Naive thymus-derived CD4-positive, alpha-beta T cell (primary cell): ENCODE measurements at regions not wholly inside any gene's neighbourhood (a gene's known extent, or its start where the extent isn't known, plus 50 kb on each side); places are given as distances from the start of the nearest gene placed in this dataset.

Experiments
- ATAC-seq: fragments of 150-1000 bp; cut with Tn5 transposase; 2 replicates; pipeline ENCODE4 v1.10.0; 2021; ENCODE audit warnings: mild to moderate bottlenecking, moderate library complexity
- CTCF ChIA-PET: fragments of 350-600 bp; sonication (Branson Sonifier 250); formaldehyde crosslinking; loops from one replicate; lab custom pipeline; 2021; ENCODE audit warnings: antibody characterized with exemption; lab: Charles Lee
- POLR2A ChIA-PET: fragments of 350-600 bp; sonication (Branson Sonifier 250); formaldehyde crosslinking; loops from one replicate; lab custom pipeline; 2021; ENCODE audit warnings: antibody characterized with exemption, inconsistent platforms; lab: Charles Lee
- DNase-seq, 9 donors: peaks; one replicate each; pipeline versions ENCODE4 v3.0.0 to v3.0.0-alpha.2; 2020 to 2022; ENCODE audit warnings: mixed read lengths in 1 of 9
- H3K27ac ChIP-seq: one replicate; pipeline ENCODE4 v1.7.0; 2013; ENCODE audit warnings: mild to moderate bottlenecking, low read depth, low read length, moderate library complexity
- H3K27me3 ChIP-seq, 2 donors: one replicate each; pipeline ENCODE4 v1.7.0; 2013; ENCODE audit warnings: low read length in 2 of 2, mild to moderate bottlenecking in 2 of 2, moderate library complexity in 2 of 2; ENCODE audit not compliant: control insufficient read depth in 2 of 2, insufficient read depth in 2 of 2
- H3K36me3 ChIP-seq, 3 experiments: 1 replicate in 2 of 3; 2 replicates in 1 of 3; pipeline ENCODE4 v1.7.0; 2013; ENCODE audit warnings: low read length in 3 of 3, mild to moderate bottlenecking in 3 of 3, moderate library complexity in 1 of 3; ENCODE audit not compliant: insufficient read depth in 3 of 3, control insufficient read depth in 2 of 3
- H3K4me1 ChIP-seq, 2 donors: one replicate each; pipeline ENCODE4 v1.7.0; 2013; ENCODE audit warnings: low read length in 2 of 2, mild to moderate bottlenecking in 2 of 2, moderate library complexity in 1 of 2; ENCODE audit not compliant: control insufficient read depth in 2 of 2, insufficient read depth in 2 of 2
- H3K4me3 ChIP-seq: 2 replicates; pipeline ENCODE4 v1.7.0; 2013; ENCODE audit warnings: mild to moderate bottlenecking, low read length
- H3K9me3 ChIP-seq, 3 experiments: 1 replicate in 2 of 3; 2 replicates in 1 of 3; pipeline ENCODE4 v1.7.0; 2013; ENCODE audit warnings: low read length in 3 of 3; ENCODE audit not compliant: control insufficient read depth in 2 of 3
- H3K27ac Mint-ChIP-seq, 9 donors: one replicate each; pipeline ENCODE4 v1.8.0; 2020 to 2022; ENCODE audit warnings: mixed read lengths in 9 of 9, mild to moderate bottlenecking in 8 of 9, moderate library complexity in 5 of 9, inconsistent platforms in 2 of 9
- H3K27me3 Mint-ChIP-seq, 5 donors: one replicate each; pipeline ENCODE4 v1.8.0; 2021 to 2022; ENCODE audit warnings: mixed read lengths in 5 of 5, mild to moderate bottlenecking in 1 of 5
- H3K36me3 Mint-ChIP-seq, 5 donors: one replicate each; pipeline ENCODE4 v1.8.0; 2020 to 2022; ENCODE audit warnings: mixed read lengths in 5 of 5, mild to moderate bottlenecking in 3 of 5, inconsistent platforms in 1 of 5
- H3K4me1 Mint-ChIP-seq, 7 donors: one replicate each; pipeline ENCODE4 v1.8.0; 2020 to 2022; ENCODE audit warnings: mixed read lengths in 7 of 7, mild to moderate bottlenecking in 3 of 7, inconsistent platforms in 1 of 7
- H3K4me3 Mint-ChIP-seq, 10 donors: one replicate each; pipeline ENCODE4 v1.8.0; 2020 to 2022; ENCODE audit warnings: mild to moderate bottlenecking in 10 of 10, mixed read lengths in 10 of 10, moderate library complexity in 6 of 10, inconsistent platforms in 2 of 10
- H3K9me3 Mint-ChIP-seq, 11 donors: one replicate each; pipeline ENCODE4 v1.8.0; 2020 to 2022; ENCODE audit warnings: mixed read lengths in 11 of 11, mild to moderate bottlenecking in 4 of 11, inconsistent platforms in 1 of 11, moderate library complexity in 1 of 11
- intact Hi-C, 2 donors: fragments of 100-400 bp; cut with micrococcal nuclease; formaldehyde crosslinking; loops; one replicate each; pipeline ENCODE4 v1.15.1; 2023

- DNase-seq (peak in 2 of 9 donors; percentile 0 to 10), ATAC-seq (no peak)
- POLR2A ChIA-PET, result no interaction called here
- Histone ChIP-seq H3K9me3 (no peaks in the 10 kb centered on the region), H3K27ac (no peak overlapping the region), H3K4me1 (no peaks in the 10 kb centered on the region), H3K4me3 (no peak overlapping the region), H3K27me3 (no peaks in the 10 kb centered on the region), H3K36me3 (no peaks in the 10 kb centered on the region)
- peaks cover 0 to 7% (median 0%) of the 10 kb centered on the region in 11 donors for H3K9me3 Mint-ChIP-seq
- peak overlapping the region in 1 of 9 donors; percentile 70 for H3K27ac Mint-ChIP-seq
- intact Hi-C loops, result no loop called here
- peak overlapping the region in 7 of 10 donors; percentile 21 to 61 (median 45) for H3K4me3 Mint-ChIP-seq
- peaks cover 0 to 4% (median 0%) of the 10 kb centered on the region in 5 donors for H3K36me3 Mint-ChIP-seq
- H3K4me1 Mint-ChIP-seq, result peaks cover 0 to 22% (median 5%) of the 10 kb centered on the region in 7 donors
- CTCF ChIA-PET, result no interaction called here
- H3K27me3 Mint-ChIP-seq, result no peaks in the 10 kb centered on the region
Measured at GRCh38 chr4:116531870-116532269, 553.5 kb downstream of the TRAM1L1 start.

- ATAC-seq, result no peak
- peaks cover 0 to 4% (median 0%) of the 10 kb centered on the region in 5 donors for H3K36me3 Mint-ChIP-seq
- no peak overlapping the region for H3K27ac ChIP-seq
- no peaks in the 10 kb centered on the region for H3K27me3 Mint-ChIP-seq
- H3K4me1 ChIP-seq, result no peaks in the 10 kb centered on the region
- H3K27me3 ChIP-seq, result no peaks in the 10 kb centered on the region
- ChIA-PET CTCF (no interaction called here), POLR2A (no interaction called here)
- no peak overlapping the region for H3K4me3 ChIP-seq
- no peak overlapping the region for H3K27ac Mint-ChIP-seq
- intact Hi-C loops, result no loop called here
- no peaks in the 10 kb centered on the region for H3K36me3 ChIP-seq
- DNase-seq, result no peak
- peaks cover 0 to 7% (median 0%) of the 10 kb centered on the region in 11 donors for H3K9me3 Mint-ChIP-seq
- no peaks in the 10 kb centered on the region for H3K9me3 ChIP-seq
- H3K4me3 Mint-ChIP-seq, result no peak overlapping the region
- peaks cover 0 to 22% (median 5%) of the 10 kb centered on the region in 7 donors for H3K4me1 Mint-ChIP-seq
Measured at GRCh38 chr4:116531026-116531425, 554.4 kb downstream of the TRAM1L1 start.

GRCh38 chr4:116530048-116530447, 555.3 kb downstream of the TRAM1L1 start:
- peaks cover 0 to 7% (median 0%) of the 10 kb centered on the region in 11 donors for H3K9me3 Mint-ChIP-seq
- POLR2A ChIA-PET, result no interaction called here
- H3K4me3 ChIP-seq, result no peak overlapping the region
- H3K36me3 Mint-ChIP-seq, result peaks cover 0 to 4% (median 0%) of the 10 kb centered on the region in 5 donors
- H3K4me1 ChIP-seq, result no peaks in the 10 kb centered on the region
- H3K27ac Mint-ChIP-seq, result no peak overlapping the region
- H3K9me3 ChIP-seq, result no peaks in the 10 kb centered on the region
- no peak overlapping the region for H3K27ac ChIP-seq
- intact Hi-C loops, result no loop called here
- ATAC-seq (no peak), DNase-seq (no peak)
- H3K4me1 Mint-ChIP-seq, result peaks cover 0 to 22% (median 5%) of the 10 kb centered on the region in 7 donors
- H3K27me3 ChIP-seq, result no peaks in the 10 kb centered on the region
- H3K27me3 Mint-ChIP-seq, result no peaks in the 10 kb centered on the region
- no peaks in the 10 kb centered on the region for H3K36me3 ChIP-seq
- no peak overlapping the region for H3K4me3 Mint-ChIP-seq
- CTCF ChIA-PET, result no interaction called here

- no peak overlapping the region for H3K27ac Mint-ChIP-seq
- Histone ChIP-seq H3K27me3 (no peaks in the 10 kb centered on the region), H3K27ac (no peak overlapping the region), H3K36me3 (no peaks in the 10 kb centered on the region), H3K4me1 (no peaks in the 10 kb centered on the region), H3K4me3 (no peak overlapping the region), H3K9me3 (no peaks in the 10 kb centered on the region)
- intact Hi-C loops, result no loop called here
- peaks cover 0 to 7% (median 0%) of the 10 kb centered on the region in 11 donors for H3K9me3 Mint-ChIP-seq
- ATAC-seq (no peak), DNase-seq (no peak)
- peaks cover 0 to 22% (median 5%) of the 10 kb centered on the region in 7 donors for H3K4me1 Mint-ChIP-seq
- ChIA-PET CTCF (no interaction called here), POLR2A (interaction anchor here (0.7 kb wide), 1 partner anchor 31 kb away, joined by 3 read pairs; no protein-coding TSS in a partner anchor)
- H3K36me3 Mint-ChIP-seq, result peaks cover 0 to 4% (median 0%) of the 10 kb centered on the region in 5 donors
- no peak overlapping the region for H3K4me3 Mint-ChIP-seq
- H3K27me3 Mint-ChIP-seq, result no peaks in the 10 kb centered on the region
Measured at GRCh38 chr4:116529129-116529528, 556.2 kb downstream of the TRAM1L1 start.

GRCh38 chr4:116522922-116523321, 562.5 kb downstream of the TRAM1L1 start:
- no peak overlapping the region for H3K27ac ChIP-seq
- ChIA-PET CTCF (no interaction called here), POLR2A (interaction anchor here (0.6 kb wide), 1 partner anchor 214 kb away, joined by 3 read pairs; no protein-coding TSS in a partner anchor)
- no peaks in the 10 kb centered on the region for H3K36me3 ChIP-seq
- intact Hi-C loops, result no loop called here
- Mint-ChIP-seq H3K36me3 (peaks cover 0 to 3% (median 0%) of the 10 kb centered on the region in 5 donors), H3K9me3 (peaks cover 0 to 10% (median 3%) of the 10 kb centered on the region in 11 donors), H3K27me3 (no peaks in the 10 kb centered on the region), H3K27ac (no peak overlapping the region), H3K4me3 (no peak overlapping the region), H3K4me1 (no peaks in the 10 kb centered on the region)
- no peaks in the 10 kb centered on the region for H3K4me1 ChIP-seq
- DNase-seq (no peak), ATAC-seq (no peak)
- H3K4me3 ChIP-seq, result no peak overlapping the region
- no peaks in the 10 kb centered on the region for H3K27me3 ChIP-seq
- peaks cover 0 to 2% (median 0%) of the 10 kb centered on the region in 3 experiments for H3K9me3 ChIP-seq

GRCh38 chr4:116520886-116521285, 564.5 kb downstream of the TRAM1L1 start:
- no peaks in the 10 kb centered on the region for H3K36me3 ChIP-seq
- POLR2A ChIA-PET, result no interaction called here
- Mint-ChIP-seq H3K4me1 (no peaks in the 10 kb centered on the region), H3K27ac (no peak overlapping the region), H3K36me3 (peaks cover 0 to 3% (median 0%) of the 10 kb centered on the region in 5 donors), H3K27me3 (no peaks in the 10 kb centered on the region), H3K4me3 (no peak overlapping the region), H3K9me3 (peaks cover 0 to 17% (median 5%) of the 10 kb centered on the region in 11 donors)
- no peaks in the 10 kb centered on the region for H3K4me1 ChIP-seq
- H3K9me3 ChIP-seq, result peaks cover 0 to 7% (median 0%) of the 10 kb centered on the region in 3 experiments
- no peak overlapping the region for H3K4me3 ChIP-seq
- CTCF ChIA-PET, result no interaction called here
- DNase-seq, result no peak
- no peak for ATAC-seq
- intact Hi-C loops, result no loop called here
- H3K27ac ChIP-seq, result no peak overlapping the region
- no peaks in the 10 kb centered on the region for H3K27me3 ChIP-seq

- H3K27ac Mint-ChIP-seq, result no peak overlapping the region
Measured at GRCh38 chr4:116516711-116517110, 568.7 kb downstream of the TRAM1L1 start.

More at GRCh38 chr4:116516711-116517110, 568.7 kb downstream of the TRAM1L1 start:
- H3K4me3 Mint-ChIP-seq, result no peak overlapping the region
- intact Hi-C loops, result no loop called here
- ChIA-PET CTCF (no interaction called here), POLR2A (no interaction called here)
- no peaks in the 10 kb centered on the region for H3K4me1 Mint-ChIP-seq
- H3K36me3 ChIP-seq, result no peaks in the 10 kb centered on the region
- no peak overlapping the region for H3K4me3 ChIP-seq
- no peaks in the 10 kb centered on the region for H3K4me1 ChIP-seq
- H3K9me3 Mint-ChIP-seq, result peaks cover 0 to 19% (median 8%) of the 10 kb centered on the region in 11 donors
- no peaks in the 10 kb centered on the region for H3K27me3 Mint-ChIP-seq
- peaks cover 0 to 3% (median 0%) of the 10 kb centered on the region in 5 donors for H3K36me3 Mint-ChIP-seq
- DNase-seq, result no peak
- no peaks in the 10 kb centered on the region for H3K27me3 ChIP-seq
- H3K27ac ChIP-seq, result no peak overlapping the region
- ATAC-seq, result no peak
- H3K9me3 ChIP-seq, result peaks cover 0 to 7% (median 0%) of the 10 kb centered on the region in 3 experiments
